Activated naive CD4-positive, alpha-beta T cell treated with anti-CD3 and anti-CD28 coated beads for 36 hours (primary cell): ENCODE measurements at regions not wholly inside any gene's neighbourhood (a gene's known extent, or its start where the extent isn't known, plus 50 kb on each side); places are given as distances from the start of the nearest gene placed in this dataset.

Source experiments
- CTCF ChIA-PET: fragments of 350-600 bp; sonication (Branson Sonifier 250); formaldehyde crosslinking; loops from one replicate; lab custom pipeline; 2021; ENCODE audit warnings: antibody characterized with exemption; lab: Charles Lee
- DNase-seq: peaks from one replicate; pipeline ENCODE4 v3.0.0-alpha.2; 2020
- H3K27ac Mint-ChIP-seq: one replicate; pipeline ENCODE4 v1.8.0; 2021; ENCODE audit warnings: mild to moderate bottlenecking, mixed read lengths
- H3K27me3 Mint-ChIP-seq: one replicate; pipeline ENCODE4 v1.8.0; 2021; ENCODE audit warnings: low read depth, mixed read lengths
- H3K36me3 Mint-ChIP-seq: one replicate; pipeline ENCODE4 v1.8.0; 2021; ENCODE audit warnings: low read depth, mixed read lengths
- H3K4me1 Mint-ChIP-seq: one replicate; pipeline ENCODE4 v1.8.0; 2021; ENCODE audit warnings: low read depth, mixed read lengths
- H3K4me3 Mint-ChIP-seq: one replicate; pipeline ENCODE4 v1.8.0; 2021; ENCODE audit warnings: mild to moderate bottlenecking, moderate library complexity, mixed read lengths
- H3K9me3 Mint-ChIP-seq: one replicate; pipeline ENCODE4 v1.8.0; 2021; ENCODE audit warnings: mixed read lengths
- intact Hi-C: fragments of 100-400 bp; cut with micrococcal nuclease; formaldehyde crosslinking; loops from one replicate; pipeline ENCODE4 v1.15.1; 2023

GRCh38 chr9:93900971-93901861 lies 53.9 kb downstream of the BARX1 start:
- Mint-ChIP-seq H3K9me3 (no peaks in the 10 kb centered on the region), H3K27me3 (no peaks in the 10 kb centered on the region), H3K36me3 (no peaks in the 10 kb centered on the region), H3K4me3 (no peak overlapping the region), H3K4me1 (peaks cover 23% of the 10 kb centered on the region), H3K27ac (no peak overlapping the region)
- CTCF ChIA-PET: interaction anchor here (0.5 kb wide), 1 partner anchor 68 kb away, joined by 3 read pairs; no protein-coding TSS in a partner anchor
- intact Hi-C loops: no loop called here
- DNase-seq: no peak

- CTCF ChIA-PET: interaction anchor here (0.5 kb wide), 1 partner anchor 68 kb away, joined by 3 read pairs; no protein-coding TSS in a partner anchor
- peaks cover 23% of the 10 kb centered on the region for H3K4me1 Mint-ChIP-seq
- no peaks in the 10 kb centered on the region for H3K36me3 Mint-ChIP-seq
- no peak for DNase-seq
- intact Hi-C loops: no loop called here
- no peaks in the 10 kb centered on the region for H3K27me3 Mint-ChIP-seq
- no peak overlapping the region for H3K27ac Mint-ChIP-seq
- H3K4me3 Mint-ChIP-seq: no peak overlapping the region
- H3K9me3 Mint-ChIP-seq: no peaks in the 10 kb centered on the region
Observed at GRCh38 chr9:93900436-93900819, 54.7 kb downstream of the BARX1 start.

- intact Hi-C loops: no loop called here
- Mint-ChIP-seq H3K4me1 (peaks cover 23% of the 10 kb centered on the region), H3K36me3 (no peaks in the 10 kb centered on the region), H3K9me3 (no peaks in the 10 kb centered on the region), H3K27me3 (no peaks in the 10 kb centered on the region), H3K27ac (no peak overlapping the region), H3K4me3 (no peak overlapping the region)
- CTCF ChIA-PET: no interaction called here
- DNase-seq: peak; percentile 2
Observed at GRCh38 chr9:93899609-93900435, 55.3 kb downstream of the BARX1 start.

GRCh38 chr9:93898502-93899426 lies 56.4 kb downstream of the BARX1 start:
- H3K36me3 Mint-ChIP-seq: no peaks in the 10 kb centered on the region
- H3K27me3 Mint-ChIP-seq: no peaks in the 10 kb centered on the region
- peak; percentile 3 for DNase-seq
- no peak overlapping the region for H3K4me3 Mint-ChIP-seq
- no peaks in the 10 kb centered on the region for H3K9me3 Mint-ChIP-seq
- peaks cover 23% of the 10 kb centered on the region for H3K4me1 Mint-ChIP-seq
- CTCF ChIA-PET: no interaction called here
- intact Hi-C loops: no loop called here
- H3K27ac Mint-ChIP-seq: peak overlapping the region; percentile 7

GRCh38 chr9:93898026-93898425 lies 57.1 kb downstream of the BARX1 start:
- Mint-ChIP-seq H3K4me1 (peaks cover 23% of the 10 kb centered on the region), H3K27ac (peak overlapping the region; percentile 7), H3K4me3 (no peak overlapping the region), H3K36me3 (peaks cover under 1% of the 10 kb centered on the region), H3K27me3 (no peaks in the 10 kb centered on the region), H3K9me3 (peaks cover 1% of the 10 kb centered on the region)
- CTCF ChIA-PET: no interaction called here
- intact Hi-C loops: no loop called here
- DNase-seq: peak; percentile 16

- Mint-ChIP-seq H3K4me3 (no peak overlapping the region), H3K27me3 (no peaks in the 10 kb centered on the region), H3K27ac (no peak overlapping the region), H3K36me3 (peaks cover 2% of the 10 kb centered on the region), H3K4me1 (peaks cover 23% of the 10 kb centered on the region), H3K9me3 (peaks cover 8% of the 10 kb centered on the region)
- DNase-seq: peak; percentile 4
- intact Hi-C loops: no loop called here
- CTCF ChIA-PET: no interaction called here
Observed at GRCh38 chr9:93897075-93897970, 57.8 kb downstream of the BARX1 start.

- peaks cover 23% of the 10 kb centered on the region for H3K4me1 Mint-ChIP-seq
- intact Hi-C loops: no loop called here
- peak; percentile 2 for DNase-seq
- CTCF ChIA-PET: no interaction called here
- H3K4me3 Mint-ChIP-seq: no peak overlapping the region
- H3K36me3 Mint-ChIP-seq: peaks cover 4% of the 10 kb centered on the region
- H3K27me3 Mint-ChIP-seq: no peaks in the 10 kb centered on the region
- H3K27ac Mint-ChIP-seq: no peak overlapping the region
- H3K9me3 Mint-ChIP-seq: peaks cover 9% of the 10 kb centered on the region
Observed at GRCh38 chr9:93896496-93897033, 58.6 kb downstream of the BARX1 start.

GRCh38 chr9:93896093-93896492 lies 59.1 kb downstream of the BARX1 start:
- Mint-ChIP-seq H3K4me1 (peaks cover 23% of the 10 kb centered on the region), H3K4me3 (no peak overlapping the region), H3K9me3 (peaks cover 9% of the 10 kb centered on the region), H3K27me3 (no peaks in the 10 kb centered on the region), H3K36me3 (peaks cover 4% of the 10 kb centered on the region), H3K27ac (no peak overlapping the region)
- CTCF ChIA-PET: no interaction called here
- intact Hi-C loops: no loop called here
- peak; percentile 1 for DNase-seq

GRCh38 chr9:93895535-93895934 lies 59.6 kb downstream of the BARX1 start:
- H3K36me3 Mint-ChIP-seq: peaks cover 4% of the 10 kb centered on the region
- H3K27me3 Mint-ChIP-seq: no peaks in the 10 kb centered on the region
- peaks cover 23% of the 10 kb centered on the region for H3K4me1 Mint-ChIP-seq
- CTCF ChIA-PET: no interaction called here
- no peak overlapping the region for H3K4me3 Mint-ChIP-seq
- H3K27ac Mint-ChIP-seq: no peak overlapping the region
- peaks cover 9% of the 10 kb centered on the region for H3K9me3 Mint-ChIP-seq
- intact Hi-C loops: no loop called here
- no peak for DNase-seq

- no peaks in the 10 kb centered on the region for H3K27me3 Mint-ChIP-seq
- CTCF ChIA-PET: no interaction called here
- H3K4me1 Mint-ChIP-seq: peaks cover 23% of the 10 kb centered on the region
- H3K4me3 Mint-ChIP-seq: no peak overlapping the region
- intact Hi-C loops: no loop called here
- no peak for DNase-seq
- peaks cover 9% of the 10 kb centered on the region for H3K9me3 Mint-ChIP-seq
- H3K36me3 Mint-ChIP-seq: peaks cover 4% of the 10 kb centered on the region
- no peak overlapping the region for H3K27ac Mint-ChIP-seq
Observed at GRCh38 chr9:93894691-93895079, 60.5 kb downstream of the BARX1 start.
